Bronchial epithelial cell (primary cell): ENCODE measurements at regions not wholly inside any gene's neighbourhood (a gene's known extent, or its start where the extent isn't known, plus 50 kb on each side); places are given as distances from the start of the nearest gene placed in this dataset.

ENCODE experiments used
- DNase-seq: peaks from one replicate; pipeline ENCODE4 v3.0.0-alpha.2; 2010; ENCODE audit warnings: low read depth
- FAIRE-seq: peaks from 2 replicates; lab custom pipeline; 2011; peaks lifted over from hg19 to GRCh38; lab: Jason Lieb, UNC
- H3K27me3 ChIP-seq: 2 replicates; pipeline ENCODE4 v1.5.1; 2011; ENCODE audit warnings: low read length; ENCODE audit not compliant: control insufficient read depth, insufficient read depth
- H3K36me3 ChIP-seq: 2 replicates; pipeline ENCODE4 v1.5.1; 2011; ENCODE audit warnings: low read length; ENCODE audit not compliant: control insufficient read depth, insufficient read depth
- H3K4me3 ChIP-seq: 2 replicates; pipeline ENCODE4 v1.5.1; 2011; ENCODE audit warnings: mild to moderate bottlenecking, low read depth, low read length, control low read depth
- CTCF ChIP-seq: IDR thresholded peaks from 2 replicates; pipeline ENCODE4 v1.5.1; 2011; ENCODE audit warnings: mild to moderate bottlenecking, moderate library complexity, low read length, control low read depth, inconsistent platforms; ENCODE audit not compliant: insufficient read depth, severe bottlenecking

GRCh38 chr17:72175787-72176515 is 55.1 kb downstream of the SOX9 start:
- H3K4me3 ChIP-seq: no peak overlapping the region
- peak; percentile 56 for DNase-seq
- FAIRE-seq: no peak
- H3K36me3 ChIP-seq: no peaks in the 10 kb centered on the region
- TF ChIP-seq CTCF: no peak
- H3K27me3 ChIP-seq: peaks cover 4% of the 10 kb centered on the region

DNA sequence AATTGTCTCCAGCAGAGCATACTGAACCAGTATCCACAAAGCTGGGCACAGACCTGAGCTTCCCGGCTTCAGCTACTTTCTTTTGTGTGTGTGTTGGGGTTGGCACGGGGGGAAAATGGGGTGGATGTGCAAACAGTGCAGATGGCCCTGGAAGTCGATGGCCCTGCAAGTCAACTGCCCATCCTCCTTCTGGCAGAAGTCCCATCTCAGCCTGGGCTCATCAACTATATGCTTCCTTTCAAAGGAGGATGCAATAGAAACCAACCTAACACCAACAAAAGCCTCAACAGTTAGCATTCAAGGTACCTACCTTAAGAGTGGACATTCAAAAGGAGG is 55.7 kb downstream of the SOX9 start:
- no peak for DNase-seq
- TF ChIP-seq CTCF: no peak

GRCh38 chr17:72176951-72177660 is 56.3 kb downstream of the SOX9 start:
- FAIRE-seq (no peak), DNase-seq (no peak)
- no peak for TF ChIP-seq CTCF

More for the DNA sequence above, 55.7 kb downstream of the SOX9 start:
- Histone ChIP-seq H3K36me3 (no peaks in the 10 kb centered on the region), H3K27me3 (peaks cover 6% of the 10 kb centered on the region), H3K4me3 (no peak overlapping the region)
- no peak for FAIRE-seq

GRCh38 chr17:72177738-72178137 is 56.9 kb downstream of the SOX9 start:
- DNase-seq (no peak), FAIRE-seq (no peak)
- no peak overlapping the region for H3K4me3 ChIP-seq
- no peaks in the 10 kb centered on the region for H3K36me3 ChIP-seq
- TF ChIP-seq CTCF: no peak
- H3K27me3 ChIP-seq: peaks cover 8% of the 10 kb centered on the region

More at GRCh38 chr17:72176951-72177660, 56.3 kb downstream of the SOX9 start:
- H3K36me3 ChIP-seq: no peaks in the 10 kb centered on the region
- H3K27me3 ChIP-seq: peaks cover 6% of the 10 kb centered on the region
- H3K4me3 ChIP-seq: no peak overlapping the region

DNA sequence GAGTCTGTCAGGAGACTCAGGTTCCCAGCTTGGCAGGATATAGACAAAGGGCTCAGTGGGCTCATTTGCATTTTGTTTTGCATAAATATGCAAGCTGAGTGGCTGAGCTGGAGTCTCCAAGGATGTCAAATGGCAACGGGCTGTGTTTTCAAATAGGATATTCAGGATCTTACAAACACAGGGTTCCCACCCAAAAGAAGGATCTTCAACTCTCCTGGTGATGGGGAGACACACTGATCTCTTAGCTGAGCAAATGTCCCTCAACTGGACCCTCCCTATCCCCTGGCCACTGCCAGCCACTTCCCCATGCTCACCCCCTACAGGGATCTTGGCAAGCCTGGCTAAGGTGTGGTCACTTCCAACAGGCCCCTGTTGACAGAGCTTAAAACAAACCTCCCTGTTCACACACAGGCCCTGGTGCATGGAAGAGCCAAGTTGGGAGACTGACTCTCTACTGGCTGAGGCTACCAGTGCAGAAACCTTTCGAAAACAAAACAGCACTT is 61.6 kb downstream of the SOX9 start:
- Histone ChIP-seq H3K27me3 (peaks cover 8% of the 10 kb centered on the region), H3K4me3 (no peak overlapping the region), H3K36me3 (no peaks in the 10 kb centered on the region)
- TF ChIP-seq CTCF: no peak
- no peak for DNase-seq
- no peak for FAIRE-seq
